Effector memory CD4-positive, alpha-beta T cell (primary cell): ENCODE measurements at regions not wholly inside any gene's neighbourhood (a gene's known extent, or its start where the extent isn't known, plus 50 kb on each side); places are given as distances from the start of the nearest gene placed in this dataset.
"Not testable (repeated sequence)": the region's sequence is repeated elsewhere in the genome, so short reads cannot be mapped to it uniquely, and the experiment has no call there.

Experiments used
- DNase-seq, 3 donors: peaks; one replicate each; pipeline ENCODE4 v3.0.0-alpha.2; 2020
- H3K27ac ChIP-seq: 2 replicates; pipeline ENCODE4 v1.7.0; 2013; ENCODE audit warnings: mild to moderate bottlenecking, low read length, moderate library complexity; ENCODE audit not compliant: insufficient read depth, poor library complexity, severe bottlenecking
- H3K27me3 ChIP-seq: replicated peaks from 2 replicates; pipeline ENCODE4 v1.7.0; 2013; ENCODE audit warnings: mild to moderate bottlenecking, low read length; ENCODE audit not compliant: insufficient read depth, control insufficient read depth, poor library complexity, severe bottlenecking
- H3K36me3 ChIP-seq: 2 replicates; pipeline ENCODE4 v1.7.0; 2013; ENCODE audit warnings: mild to moderate bottlenecking, low read length, moderate library complexity; ENCODE audit not compliant: control insufficient read depth, insufficient read depth
- H3K4me1 ChIP-seq: 2 replicates; pipeline ENCODE4 v1.7.0; 2013; ENCODE audit warnings: low read length, mild to moderate bottlenecking; ENCODE audit not compliant: control insufficient read depth, insufficient read depth, poor library complexity, severe bottlenecking
- H3K4me3 ChIP-seq: 2 replicates; pipeline ENCODE4 v1.7.0; 2013; ENCODE audit warnings: low read length, low read depth, mild to moderate bottlenecking; ENCODE audit not compliant: insufficient read depth, poor library complexity, severe bottlenecking
- H3K9me3 ChIP-seq: 2 replicates; pipeline ENCODE4 v1.7.0; 2013; ENCODE audit warnings: mild to moderate bottlenecking, low read length, moderate library complexity; ENCODE audit not compliant: control insufficient read depth

DNA sequence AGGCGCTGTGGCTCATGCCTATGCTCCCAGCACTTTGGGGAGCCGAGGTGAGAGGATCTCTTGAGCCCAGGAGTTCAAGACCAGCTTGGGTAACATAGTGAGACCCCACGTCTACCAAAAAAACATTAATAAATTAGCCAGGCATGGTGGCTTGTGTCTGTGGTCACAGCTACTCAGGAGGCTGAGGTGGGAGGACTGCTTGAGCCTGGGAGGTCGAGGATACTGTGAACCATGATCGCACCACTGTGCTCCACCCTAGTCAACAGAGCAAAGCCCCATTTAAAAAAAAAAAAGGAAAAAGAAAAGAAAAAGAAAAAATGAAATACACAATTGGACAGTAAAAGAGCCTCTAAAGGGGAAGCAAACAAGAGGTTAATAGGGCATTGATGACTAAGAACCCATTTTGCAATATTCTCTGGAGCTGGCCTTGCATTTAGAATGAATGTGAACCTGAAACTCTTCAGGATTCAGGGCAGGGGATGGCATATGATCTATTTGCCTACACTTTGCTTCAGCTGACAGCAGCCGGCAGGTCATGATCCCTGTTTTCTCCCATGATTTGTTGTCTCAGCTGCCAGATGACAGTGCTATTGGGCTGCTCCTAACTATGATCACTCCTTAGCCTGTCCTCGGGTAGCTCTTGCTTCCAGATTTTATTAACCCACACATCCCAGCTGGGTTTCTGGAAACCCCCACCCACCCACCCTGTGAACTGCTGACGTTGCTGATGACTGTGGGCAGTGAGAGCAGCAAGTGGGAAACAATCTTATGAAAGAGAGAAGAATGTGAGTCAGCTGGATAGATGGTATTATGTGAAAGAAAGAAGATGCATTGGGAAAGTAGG lies 83.8 kb upstream of the ELOVL5 start:
- DNase-seq: no peak
- H3K9me3 ChIP-seq: no peaks in the 10 kb centered on the region
- no peaks in the 10 kb centered on the region for H3K27me3 ChIP-seq
- H3K36me3 ChIP-seq: no peaks in the 10 kb centered on the region
- H3K4me1 ChIP-seq: no peaks in the 10 kb centered on the region
- no peak overlapping the region for H3K4me3 ChIP-seq
- H3K27ac ChIP-seq: no peak overlapping the region

DNA sequence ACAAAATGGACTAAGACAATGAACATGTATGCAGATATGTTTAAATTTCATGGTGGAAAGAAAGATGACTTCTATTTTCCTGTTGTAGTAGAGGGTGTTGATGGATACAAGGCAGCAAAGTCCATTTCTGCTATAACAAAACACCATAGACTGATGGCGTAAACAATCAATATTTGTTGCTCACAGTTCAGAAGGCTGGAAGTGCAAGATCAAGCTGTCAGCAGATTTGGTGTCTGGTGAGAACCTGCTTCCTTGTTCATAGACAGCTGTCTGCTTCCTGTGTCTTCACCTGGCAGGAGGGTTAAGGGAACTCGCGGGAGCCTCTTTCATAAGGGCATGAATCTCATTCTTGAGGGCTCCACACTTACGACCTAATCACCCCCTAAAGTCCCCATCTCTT lies 83.0 kb upstream of the ELOVL5 start:
- no peaks in the 10 kb centered on the region for H3K4me1 ChIP-seq
- no peak for DNase-seq
- no peaks in the 10 kb centered on the region for H3K36me3 ChIP-seq
- H3K4me3 ChIP-seq: no peak overlapping the region
- no peak overlapping the region for H3K27ac ChIP-seq
- H3K9me3 ChIP-seq: no peaks in the 10 kb centered on the region
- H3K27me3 ChIP-seq: no peaks in the 10 kb centered on the region

DNA sequence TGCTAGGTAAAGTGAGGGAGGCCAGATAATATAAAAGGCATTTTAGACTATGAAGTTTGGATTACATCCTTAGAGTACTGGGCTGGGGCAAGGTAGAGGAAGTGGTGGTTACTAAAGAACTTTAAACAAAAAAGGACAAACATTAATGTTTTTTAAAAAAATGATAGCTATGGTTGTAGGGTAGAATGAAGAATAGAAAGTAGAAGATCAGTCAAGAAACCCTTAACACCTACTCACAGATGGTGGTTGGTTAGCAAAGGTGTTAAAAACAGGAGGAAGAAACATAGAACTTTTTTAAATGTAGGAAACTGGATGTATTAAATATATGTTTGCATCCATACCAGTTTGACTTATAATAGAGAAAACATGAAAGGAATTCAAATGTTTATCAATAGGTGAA lies 80.7 kb upstream of the ELOVL5 start:
- H3K9me3 ChIP-seq: no peaks in the 10 kb centered on the region
- H3K27ac ChIP-seq: no peak overlapping the region
- H3K36me3 ChIP-seq: no peaks in the 10 kb centered on the region
- H3K27me3 ChIP-seq: no peaks in the 10 kb centered on the region
- no peaks in the 10 kb centered on the region for H3K4me1 ChIP-seq
- no peak for DNase-seq
- no peak overlapping the region for H3K4me3 ChIP-seq

- Histone ChIP-seq H3K27ac (no peak overlapping the region), H3K36me3 (no peaks in the 10 kb centered on the region)
- DNase-seq: no peak
These were observed 80.1 kb upstream of the ELOVL5 start for GRCh38 chr6:53428886-53429285.

DNA sequence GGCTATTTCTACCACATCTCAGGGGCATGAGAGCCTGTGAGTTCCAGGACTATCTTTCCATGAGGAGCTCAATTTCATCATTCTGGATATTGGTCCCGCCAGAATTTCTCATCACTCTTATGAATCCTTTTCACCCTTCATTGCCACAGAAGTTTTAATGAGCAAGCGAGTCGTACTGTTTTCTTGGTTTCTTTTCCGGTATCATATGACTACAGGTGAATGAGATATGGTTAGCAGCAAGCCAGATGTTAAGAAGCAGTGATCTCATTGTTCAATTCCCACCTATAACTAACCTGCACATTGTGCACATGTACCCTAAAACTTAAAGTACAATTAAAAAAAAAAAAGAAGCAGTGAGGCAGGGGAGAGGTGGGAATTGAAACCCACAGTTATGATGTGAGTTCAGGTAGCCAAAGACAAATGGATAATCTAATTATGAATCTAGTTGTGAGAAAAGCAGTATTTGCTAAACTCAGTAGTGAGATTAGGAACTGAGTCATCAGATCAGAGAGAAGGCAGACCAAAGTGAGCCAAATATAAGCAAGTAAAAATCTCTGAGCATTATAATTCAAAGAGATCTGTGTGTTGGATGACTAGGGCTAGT lies 78.0 kb upstream of the ELOVL5 start:
- Histone ChIP-seq H3K9me3 (no peaks in the 10 kb centered on the region), H3K36me3 (no peaks in the 10 kb centered on the region), H3K4me1 (no peaks in the 10 kb centered on the region), H3K27ac (no peak overlapping the region), H3K4me3 (no peak overlapping the region), H3K27me3 (peaks cover 9% of the 10 kb centered on the region)
- no peak for DNase-seq

More at GRCh38 chr6:53428886-53429285, 80.1 kb upstream of the ELOVL5 start:
- Histone ChIP-seq H3K9me3 (no peaks in the 10 kb centered on the region), H3K4me1 (no peaks in the 10 kb centered on the region), H3K4me3 (no peak overlapping the region), H3K27me3 (no peaks in the 10 kb centered on the region)

- Histone ChIP-seq H3K9me3 (no peaks in the 10 kb centered on the region), H3K4me1 (no peaks in the 10 kb centered on the region), H3K36me3 (no peaks in the 10 kb centered on the region), H3K27me3 (peaks cover 9% of the 10 kb centered on the region), H3K27ac (no peak overlapping the region), H3K4me3 (no peak overlapping the region)
- no peak for DNase-seq
These were observed 77.4 kb upstream of the ELOVL5 start for GRCh38 chr6:53426117-53426516.

GRCh38 chr6:53424976-53425718 lies 76.4 kb upstream of the ELOVL5 start:
- H3K27ac ChIP-seq: no peak overlapping the region
- H3K4me3 ChIP-seq: no peak overlapping the region
- H3K27me3 ChIP-seq: peaks cover 9% of the 10 kb centered on the region
- no peaks in the 10 kb centered on the region for H3K4me1 ChIP-seq
- no peak for DNase-seq
- H3K36me3 ChIP-seq: no peaks in the 10 kb centered on the region
- H3K9me3 ChIP-seq: no peaks in the 10 kb centered on the region

DNA sequence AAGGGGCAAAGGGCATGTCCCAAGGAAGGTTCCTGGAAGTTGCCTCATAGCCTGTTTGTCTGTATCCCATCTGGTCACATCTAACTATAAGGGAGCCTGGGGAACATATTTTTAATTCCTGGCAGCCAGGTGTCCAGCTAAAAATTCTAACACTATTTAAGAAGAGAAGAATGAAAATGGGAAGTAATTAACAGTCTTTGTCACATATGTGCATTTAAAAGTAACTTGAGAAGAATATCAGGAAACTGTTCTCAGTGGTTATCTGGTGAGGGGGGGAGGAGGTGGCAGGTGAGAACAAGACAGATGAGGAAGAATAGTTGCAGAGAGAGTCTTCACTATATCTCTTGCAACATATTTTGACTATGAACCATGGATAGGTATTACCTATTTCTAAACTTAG lies 75.5 kb upstream of the ELOVL5 start:
- no peaks in the 10 kb centered on the region for H3K9me3 ChIP-seq
- no peaks in the 10 kb centered on the region for H3K4me1 ChIP-seq
- no peak for DNase-seq
- no peak overlapping the region for H3K4me3 ChIP-seq
- no peak overlapping the region for H3K27ac ChIP-seq
- no peaks in the 10 kb centered on the region for H3K36me3 ChIP-seq
- H3K27me3 ChIP-seq: peaks cover 9% of the 10 kb centered on the region

GRCh38 chr6:53423560-53423959 lies 74.8 kb upstream of the ELOVL5 start:
- H3K4me1 ChIP-seq, H3K27ac ChIP-seq, DNase-seq, H3K4me3 ChIP-seq, H3K36me3 ChIP-seq, H3K27me3 ChIP-seq, H3K9me3 ChIP-seq: not testable (repeated sequence)

GRCh38 chr6:53419026-53419425 lies 70.3 kb upstream of the ELOVL5 start:
- Histone ChIP-seq H3K4me3 (no peak overlapping the region), H3K27me3 (peaks cover 9% of the 10 kb centered on the region), H3K4me1 (no peaks in the 10 kb centered on the region), H3K9me3 (no peaks in the 10 kb centered on the region), H3K36me3 (no peaks in the 10 kb centered on the region), H3K27ac (no peak overlapping the region)
- no peak for DNase-seq
